ENCODE measurements at regions not wholly inside any gene's neighbourhood (a gene's known extent, or its start where the extent isn't known, plus 50 kb on each side); places are given as distances from the start of the nearest gene placed in this dataset.

DNA sequence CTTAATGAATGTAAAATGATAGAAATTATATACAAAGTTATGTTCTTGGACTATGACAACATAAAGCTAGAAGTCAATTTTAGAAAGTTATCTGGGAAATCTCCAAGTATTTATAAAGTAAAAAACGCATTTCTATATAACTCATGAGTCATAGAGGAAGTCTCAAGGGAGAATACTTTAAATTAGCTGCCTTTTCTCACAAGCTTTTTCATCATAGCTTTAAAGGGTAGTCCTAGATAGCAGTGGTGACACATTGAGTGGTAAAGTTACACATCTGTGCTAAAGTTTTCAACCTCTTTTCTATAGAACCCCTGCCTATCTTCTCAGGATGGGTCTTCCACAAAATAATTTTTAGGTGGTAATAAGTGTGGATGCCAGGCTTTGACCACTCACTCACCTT, 598.3 kb upstream of the FAM174A start:
- H3K4me1 ChIP-seq (ENCODE audit: control insufficient read depth in 2 of 2, insufficient read depth in 1 of 2, low read depth in 1 of 2, low read length in 2 of 2) = no peaks in the 10 kb centered on the region
- H2BK12ac ChIP-seq (ENCODE audit: low read length) = no peak overlapping the region
- no peak overlapping the region for H2BK15ac ChIP-seq (ENCODE audit: low read length)
- no peaks in the 10 kb centered on the region for H3K79me1 ChIP-seq (ENCODE audit: low read depth, low read length)
- H3K9me3 ChIP-seq (replicated peaks in 1 of 2; ENCODE audit: control insufficient read depth in 2 of 2, insufficient read depth in 1 of 2, low read depth in 1 of 2, low read length in 2 of 2) = no peaks in the 10 kb centered on the region
- no peak overlapping the region for H2AK5ac ChIP-seq (ENCODE audit: low read depth, low read length)
- no peak overlapping the region for H2BK120ac ChIP-seq (ENCODE audit: low read depth, low read length)
- H4K91ac ChIP-seq (ENCODE audit: low read depth, low read length, poor library complexity) = no peak overlapping the region
- WGBS, 2 donors (ENCODE audit: extremely low coverage in 2 of 2, insufficient read length in 2 of 2, insufficient replicate concordance in 1 of 2) = no CpG with 5 or more reads among the region's 1 CpG
- no peak overlapping the region for H3K4me2 ChIP-seq (ENCODE audit: insufficient read depth, low read length, poor library complexity, severe bottlenecking)
- H3K27me3 ChIP-seq (ENCODE audit: control insufficient read depth in 3 of 3, insufficient read depth in 3 of 3, low read depth in 1 of 3, low read length in 3 of 3) = no peaks in the 10 kb centered on the region
- no peak overlapping the region for H3K14ac ChIP-seq (ENCODE audit: low read length)
- no peak for DNase-seq (ENCODE audit: low spot score)
- no peak overlapping the region for H2BK5ac ChIP-seq (ENCODE audit: low read length)
- H3K4me3 ChIP-seq (ENCODE audit: low read length in 2 of 2) = no peak overlapping the region
- H3K9ac ChIP-seq (ENCODE audit: low read depth, low read length, poor library complexity) = no peak overlapping the region
- no peak overlapping the region for H3K4ac ChIP-seq (ENCODE audit: low read length)
- H3K36me3 ChIP-seq (replicated peaks in 1 of 2; ENCODE audit: control insufficient read depth in 2 of 2, insufficient read depth in 2 of 2, low read length in 2 of 2) = no peaks in the 10 kb centered on the region
- no peak overlapping the region for H3K23ac ChIP-seq (ENCODE audit: low read depth, low read length, poor library complexity)
- H2AFZ ChIP-seq (ENCODE audit: low read length) = peak overlapping the region; percentile 53
- H4K8ac ChIP-seq (ENCODE audit: low read depth, low read length) = no peak overlapping the region
- no peak overlapping the region for H3K27ac ChIP-seq (replicated peaks; ENCODE audit: low read length)
- H3K18ac ChIP-seq (ENCODE audit: low read length) = no peak overlapping the region

- Histone ChIP-seq H3K79me1 (ENCODE audit: low read depth, low read length) (no peaks in the 10 kb centered on the region), H3K14ac (ENCODE audit: low read length) (peak overlapping the region; percentile 44), H4K8ac (ENCODE audit: low read depth, low read length) (no peak overlapping the region), H3K18ac (ENCODE audit: low read length) (no peak overlapping the region), H3K36me3 (replicated peaks in 1 of 2; ENCODE audit: control insufficient read depth in 2 of 2, insufficient read depth in 2 of 2, low read length in 2 of 2) (no peaks in the 10 kb centered on the region), H3K4me1 (ENCODE audit: control insufficient read depth in 2 of 2, insufficient read depth in 1 of 2, low read depth in 1 of 2, low read length in 2 of 2) (no peaks in the 10 kb centered on the region), H3K9ac (ENCODE audit: low read depth, low read length, poor library complexity) (peak overlapping the region; percentile 30), H2BK5ac (ENCODE audit: low read length) (no peak overlapping the region), H3K23ac (ENCODE audit: low read depth, low read length, poor library complexity) (no peak overlapping the region), H2AFZ (ENCODE audit: low read length) (no peak overlapping the region), H3K4me2 (ENCODE audit: insufficient read depth, low read length, poor library complexity, severe bottlenecking) (no peak overlapping the region), H3K4me3 (ENCODE audit: low read length in 2 of 2) (peak overlapping the region in 1 of 2 donors; percentile 18), H2AK5ac (ENCODE audit: low read depth, low read length) (no peak overlapping the region), H3K9me3 (replicated peaks in 1 of 2; ENCODE audit: control insufficient read depth in 2 of 2, insufficient read depth in 1 of 2, low read depth in 1 of 2, low read length in 2 of 2) (peaks cover 9 to 11% of the 10 kb centered on the region in 2 donors), H3K27me3 (ENCODE audit: control insufficient read depth in 3 of 3, insufficient read depth in 3 of 3, low read depth in 1 of 3, low read length in 3 of 3) (no peaks in the 10 kb centered on the region), H2BK15ac (ENCODE audit: low read length) (no peak overlapping the region), H2BK120ac (ENCODE audit: low read depth, low read length) (no peak overlapping the region), H3K27ac (replicated peaks; ENCODE audit: low read length) (no peak overlapping the region), H4K91ac (ENCODE audit: low read depth, low read length, poor library complexity) (no peak overlapping the region), H3K4ac (ENCODE audit: low read length) (no peak overlapping the region), H2BK12ac (ENCODE audit: low read length) (no peak overlapping the region)
- no peak for DNase-seq (ENCODE audit: low spot score)
Measured at GRCh38 chr5:99929806-99930135, 605.4 kb upstream of the FAM174A start.

DNA sequence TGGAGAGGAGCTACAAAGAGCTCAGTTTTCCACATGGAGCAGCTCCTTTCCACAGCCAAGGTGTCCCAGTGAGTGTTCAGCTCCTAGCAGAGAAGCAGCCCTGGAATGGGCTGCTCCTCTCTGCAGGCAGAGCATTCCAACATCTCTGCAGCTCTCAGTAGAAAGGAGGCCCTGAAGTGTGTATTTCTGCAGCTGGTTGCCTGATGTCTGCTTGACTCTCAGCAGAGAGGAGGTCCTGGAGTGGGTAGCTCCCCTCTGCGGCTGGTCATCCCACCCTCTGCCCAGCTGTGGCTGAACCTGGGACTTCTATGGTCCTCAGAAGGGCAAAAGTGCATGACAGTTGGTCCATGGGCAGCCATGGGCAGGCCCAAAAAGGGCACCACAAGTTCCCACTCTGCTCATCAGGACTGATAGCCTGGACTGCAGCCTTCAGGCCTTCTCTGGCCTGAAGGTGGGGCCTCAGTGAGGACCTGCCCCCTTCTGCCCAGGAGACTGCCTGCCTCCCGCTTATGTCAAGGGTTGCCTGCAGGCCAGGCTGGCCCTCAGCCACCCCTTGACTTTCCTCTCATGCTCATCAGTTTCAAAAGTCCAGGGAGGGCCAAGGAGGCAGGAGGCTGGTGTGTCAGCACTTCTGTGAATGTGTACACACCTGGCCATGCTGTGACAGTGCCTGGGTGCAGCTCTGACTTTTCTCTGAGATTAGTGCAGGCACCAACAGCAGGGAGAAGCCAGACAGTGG, 605.9 kb upstream of the FAM174A start:
- no peak for DNase-seq (ENCODE audit: low spot score)
- Histone ChIP-seq H2BK12ac (ENCODE audit: low read length) (no peak overlapping the region), H3K9ac (ENCODE audit: low read depth, low read length, poor library complexity) (no peak overlapping the region), H3K79me1 (ENCODE audit: low read depth, low read length) (no peaks in the 10 kb centered on the region), H3K27ac (replicated peaks; ENCODE audit: low read length) (no peak overlapping the region), H4K91ac (ENCODE audit: low read depth, low read length, poor library complexity) (no peak overlapping the region), H3K4ac (ENCODE audit: low read length) (no peak overlapping the region), H3K36me3 (replicated peaks in 1 of 2; ENCODE audit: control insufficient read depth in 2 of 2, insufficient read depth in 2 of 2, low read length in 2 of 2) (no peaks in the 10 kb centered on the region), H2BK15ac (ENCODE audit: low read length) (no peak overlapping the region), H2AFZ (ENCODE audit: low read length) (no peak overlapping the region), H3K14ac (ENCODE audit: low read length) (peak overlapping the region; percentile 44), H3K23ac (ENCODE audit: low read depth, low read length, poor library complexity) (no peak overlapping the region), H3K4me2 (ENCODE audit: insufficient read depth, low read length, poor library complexity, severe bottlenecking) (no peak overlapping the region), H2BK120ac (ENCODE audit: low read depth, low read length) (no peak overlapping the region), H2AK5ac (ENCODE audit: low read depth, low read length) (no peak overlapping the region), H3K27me3 (ENCODE audit: control insufficient read depth in 3 of 3, insufficient read depth in 3 of 3, low read depth in 1 of 3, low read length in 3 of 3) (no peaks in the 10 kb centered on the region), H2BK5ac (ENCODE audit: low read length) (no peak overlapping the region), H3K9me3 (replicated peaks in 1 of 2; ENCODE audit: control insufficient read depth in 2 of 2, insufficient read depth in 1 of 2, low read depth in 1 of 2, low read length in 2 of 2) (peaks cover 9 to 11% of the 10 kb centered on the region in 2 donors), H4K8ac (ENCODE audit: low read depth, low read length) (no peak overlapping the region), H3K4me1 (ENCODE audit: control insufficient read depth in 2 of 2, insufficient read depth in 1 of 2, low read depth in 1 of 2, low read length in 2 of 2) (no peaks in the 10 kb centered on the region), H3K18ac (ENCODE audit: low read length) (no peak overlapping the region), H3K4me3 (ENCODE audit: low read length in 2 of 2) (no peak overlapping the region)
- no CpG with 5 or more reads among the region's 2 CpGs for WGBS, 2 donors (ENCODE audit: extremely low coverage in 2 of 2, insufficient read length in 2 of 2, insufficient replicate concordance in 1 of 2)

GRCh38 chr5:99928490-99928889, 606.7 kb upstream of the FAM174A start:
- no peak overlapping the region for H3K18ac ChIP-seq (ENCODE audit: low read length)
- H2BK120ac ChIP-seq (ENCODE audit: low read depth, low read length) = no peak overlapping the region
- WGBS, 2 donors (ENCODE audit: extremely low coverage in 2 of 2, insufficient read length in 2 of 2, insufficient replicate concordance in 1 of 2) = no CpG with 5 or more reads among the region's 4 CpGs
- H2AK5ac ChIP-seq (ENCODE audit: low read depth, low read length) = peak overlapping the region; percentile 43
- H3K27ac ChIP-seq (replicated peaks; ENCODE audit: low read length) = no peak overlapping the region
- H2AFZ ChIP-seq (ENCODE audit: low read length) = no peak overlapping the region
- peaks cover 9 to 11% of the 10 kb centered on the region in 2 donors for H3K9me3 ChIP-seq (replicated peaks in 1 of 2; ENCODE audit: control insufficient read depth in 2 of 2, insufficient read depth in 1 of 2, low read depth in 1 of 2, low read length in 2 of 2)
- H4K91ac ChIP-seq (ENCODE audit: low read depth, low read length, poor library complexity) = no peak overlapping the region
- no peak overlapping the region for H3K14ac ChIP-seq (ENCODE audit: low read length)
- H3K4me1 ChIP-seq (ENCODE audit: control insufficient read depth in 2 of 2, insufficient read depth in 1 of 2, low read depth in 1 of 2, low read length in 2 of 2) = no peaks in the 10 kb centered on the region
- H3K9ac ChIP-seq (ENCODE audit: low read depth, low read length, poor library complexity) = no peak overlapping the region
- no peak overlapping the region for H3K4me2 ChIP-seq (ENCODE audit: insufficient read depth, low read length, poor library complexity, severe bottlenecking)
- peak overlapping the region in 1 of 2 donors; percentile 48 for H3K4me3 ChIP-seq (ENCODE audit: low read length in 2 of 2)
- no peak for DNase-seq (ENCODE audit: low spot score)
- H2BK5ac ChIP-seq (ENCODE audit: low read length) = no peak overlapping the region
- no peak overlapping the region for H2BK12ac ChIP-seq (ENCODE audit: low read length)
- no peaks in the 10 kb centered on the region for H3K79me1 ChIP-seq (ENCODE audit: low read depth, low read length)
- H2BK15ac ChIP-seq (ENCODE audit: low read length) = no peak overlapping the region
- no peaks in the 10 kb centered on the region for H3K27me3 ChIP-seq (ENCODE audit: control insufficient read depth in 3 of 3, insufficient read depth in 3 of 3, low read depth in 1 of 3, low read length in 3 of 3)
- H3K36me3 ChIP-seq (replicated peaks in 1 of 2; ENCODE audit: control insufficient read depth in 2 of 2, insufficient read depth in 2 of 2, low read length in 2 of 2) = no peaks in the 10 kb centered on the region
- H3K4ac ChIP-seq (ENCODE audit: low read length) = no peak overlapping the region
- H4K8ac ChIP-seq (ENCODE audit: low read depth, low read length) = no peak overlapping the region
- peak overlapping the region; percentile 60 for H3K23ac ChIP-seq (ENCODE audit: low read depth, low read length, poor library complexity)
